HFF-Myc (cell line): ENCODE measurements at regions not wholly inside any gene's neighbourhood (a gene's known extent, or its start where the extent isn't known, plus 50 kb on each side); places are given as distances from the start of the nearest gene placed in this dataset.

Experiments used
- DNase-seq: peaks from one replicate; pipeline ENCODE4 v3.0.0-alpha.2; 2011; ENCODE audit warnings: low read depth; ENCODE audit errors: extremely low read depth
- H3K4me3 ChIP-seq: replicated peaks from 2 replicates; pipeline ENCODE4 v1.5.1; 2011; ENCODE audit warnings: low read depth, mild to moderate bottlenecking, control low read depth, low read length
- CTCF ChIP-seq: IDR thresholded peaks from 2 replicates; pipeline ENCODE4 v1.5.1; 2012; ENCODE audit warnings: mild to moderate bottlenecking, low read depth, low read length, control low read depth; ENCODE audit errors: missing control alignments

- TF ChIP-seq CTCF, result no peak
- H3K4me3 ChIP-seq, result no peak overlapping the region
- no peak for DNase-seq
These were observed 66.2 kb upstream of the CNTLN start for GRCh38 chr9:17068671-17069070.

GRCh38 chr9:17065062-17065461 is 69.8 kb upstream of the CNTLN start:
- H3K4me3 ChIP-seq, result no peak overlapping the region
- no peak for TF ChIP-seq CTCF
- no peak for DNase-seq

- TF ChIP-seq CTCF, result no peak
- no peak overlapping the region for H3K4me3 ChIP-seq
- DNase-seq, result no peak
These were observed 70.3 kb upstream of the CNTLN start for GRCh38 chr9:17064558-17064957.

- TF ChIP-seq CTCF, result peak; percentile 85
- peak; percentile 32 for DNase-seq
- no peak overlapping the region for H3K4me3 ChIP-seq
These were observed 71.2 kb upstream of the CNTLN start for GRCh38 chr9:17063535-17064135.

- no peak overlapping the region for H3K4me3 ChIP-seq
- TF ChIP-seq CTCF, result no peak
- no peak for DNase-seq
These were observed 72.3 kb upstream of the CNTLN start for GRCh38 chr9:17062497-17062896.

GRCh38 chr9:17060450-17060849 is 74.4 kb upstream of the CNTLN start:
- no peak for DNase-seq
- no peak for TF ChIP-seq CTCF
- no peak overlapping the region for H3K4me3 ChIP-seq

GRCh38 chr9:17059465-17059864 is 75.4 kb upstream of the CNTLN start:
- no peak overlapping the region for H3K4me3 ChIP-seq
- TF ChIP-seq CTCF, result no peak
- DNase-seq, result no peak
